WTC11 (cell line): ENCODE measurements at regions not wholly inside any gene's neighbourhood (a gene's known extent, or its start where the extent isn't known, plus 50 kb on each side); places are given as distances from the start of the nearest gene placed in this dataset.
A peak's percentile ranks its signal among the peaks of the same experiment; 100 is the strongest.

Source experiments
- ATAC-seq: fragments of 200-7000 bp; cut with Tn5 transposase; 2 replicates; pipeline ENCODE4 v1.10.0; 2021; ENCODE audit warnings: mild to moderate bottlenecking, moderate library complexity
- CTCF ChIA-PET: fragments of 300-600 bp; sonication (Branson Sonifier 250); formaldehyde crosslinking; loops from one replicate; lab custom pipeline; 2021; ENCODE audit warnings: antibody characterized with exemption; lab: Charles Lee
- POLR2A ChIA-PET: fragments of 350-600 bp; sonication (Branson Sonifier 250); formaldehyde crosslinking; loops from one replicate; lab custom pipeline; 2021; ENCODE audit warnings: antibody characterized with exemption; lab: Charles Lee
- DNase-seq: peaks from one replicate; pipeline ENCODE4 v3.0.0; 2021; ENCODE audit warnings: low spot score
- H3K27ac Mint-ChIP-seq: 2 replicates; pipeline ENCODE4 v1.8.0; 2021; ENCODE audit warnings: mixed read lengths
- H3K27me3 Mint-ChIP-seq: 2 replicates; pipeline ENCODE4 v1.8.0; 2021; ENCODE audit warnings: low read depth, mild to moderate bottlenecking, moderate library complexity, mixed read lengths
- H3K36me3 Mint-ChIP-seq: 2 replicates; pipeline ENCODE4 v1.8.0; 2021; ENCODE audit warnings: mixed read lengths
- H3K4me1 Mint-ChIP-seq: 2 replicates; pipeline ENCODE4 v1.8.0; 2022; ENCODE audit warnings: mixed read lengths
- H3K4me3 Mint-ChIP-seq: 2 replicates; pipeline ENCODE4 v1.8.0; 2021; ENCODE audit warnings: mild to moderate bottlenecking, moderate library complexity, mixed read lengths
- H3K9me3 Mint-ChIP-seq: 2 replicates; pipeline ENCODE4 v1.8.0; 2021; ENCODE audit warnings: mixed read lengths
- ATF1 ChIP-seq: sonication (generic); formaldehyde crosslinking; IDR thresholded peaks from 2 replicates; pipeline ENCODE4 v1.8.1; 2023; ENCODE audit warnings: mild to moderate bottlenecking, moderate library complexity, missing genetic modification reagents
- CREB1 ChIP-seq: sonication (generic); formaldehyde crosslinking; IDR thresholded peaks from 2 replicates; pipeline ENCODE4 v1.8.0; 2023; ENCODE audit warnings: mild to moderate bottlenecking, missing genetic modification reagents
- FOXK1 ChIP-seq: sonication (generic); formaldehyde crosslinking; IDR thresholded peaks from 2 replicates; pipeline ENCODE4 v1.8.0; 2022; ENCODE audit warnings: mild to moderate bottlenecking, moderate library complexity, missing genetic modification reagents
- GABPB1 ChIP-seq: sonication (generic); formaldehyde crosslinking; IDR thresholded peaks from 2 replicates; pipeline ENCODE4 v1.8.1; 2023; ENCODE audit warnings: mild to moderate bottlenecking, missing genetic modification reagents
- GTF2I ChIP-seq: fragments of 250-450 bp; sonication (Bioruptor Pico); conservative IDR thresholded peaks from 2 replicates; pipeline ENCODE4 v1.4.0; 2021; ENCODE audit warnings: mild to moderate bottlenecking
- HMGA2 ChIP-seq: fragments of 250-450 bp; sonication (Bioruptor Pico); IDR thresholded peaks from 2 replicates; pipeline ENCODE4 v1.4.0; 2021; ENCODE audit warnings: mild to moderate bottlenecking, moderate library complexity
- NFYB ChIP-seq: sonication (generic); formaldehyde crosslinking; conservative IDR thresholded peaks from 2 replicates; pipeline ENCODE4 v1.8.0; 2022; ENCODE audit warnings: low read depth, missing genetic modification reagents
- NR3C1 ChIP-seq: sonication (generic); formaldehyde crosslinking; conservative IDR thresholded peaks from 2 replicates; pipeline ENCODE4 v1.8.1; 2023; ENCODE audit warnings: low read depth, mild to moderate bottlenecking, missing genetic modification reagents
- PRRX2 ChIP-seq: fragments of 250-450 bp; sonication (Bioruptor Pico); IDR thresholded peaks from 2 replicates; pipeline ENCODE4 v1.8.0; 2021; ENCODE audit warnings: mild to moderate bottlenecking
- RELA ChIP-seq: sonication (generic); formaldehyde crosslinking; IDR thresholded peaks from 2 replicates; pipeline ENCODE4 v1.8.1; 2022; ENCODE audit warnings: missing genetic modification reagents, mild to moderate bottlenecking, borderline replicate concordance
- SOX15 ChIP-seq: fragments of 250-450 bp; sonication (Bioruptor Pico); IDR thresholded peaks from 2 replicates; pipeline ENCODE4 v1.9.0; 2021; ENCODE audit warnings: mild to moderate bottlenecking
- ZBTB21 ChIP-seq: sonication (generic); formaldehyde crosslinking; IDR thresholded peaks from 2 replicates; pipeline ENCODE4 v1.8.1; 2023; ENCODE audit warnings: mild to moderate bottlenecking, missing genetic modification reagents, borderline replicate concordance
- ZNF232 ChIP-seq: sonication (generic); formaldehyde crosslinking; IDR thresholded peaks from 2 replicates; pipeline ENCODE4 v1.8.0; 2022; ENCODE audit warnings: mild to moderate bottlenecking, missing genetic modification reagents
- TF ChIP-seq, protein P1 (sequence below): sonication (generic); formaldehyde crosslinking; conservative IDR thresholded peaks from 2 replicates; pipeline ENCODE4 v1.8.1; 2023; ENCODE audit warnings: mild to moderate bottlenecking, low read depth, missing genetic modification reagents, moderate library complexity
- TF ChIP-seq, protein P2 (sequence below): sonication (generic); formaldehyde crosslinking; IDR thresholded peaks from 2 replicates; pipeline ENCODE4 v1.8.1; 2023; ENCODE audit warnings: mild to moderate bottlenecking, moderate library complexity, missing genetic modification reagents
- TF ChIP-seq, protein P3 (sequence below): fragments of 250-450 bp; sonication (Bioruptor Pico); IDR thresholded peaks from 2 replicates; pipeline ENCODE4 v1.9.0; 2021; ENCODE audit warnings: mild to moderate bottlenecking
- TF ChIP-seq, protein P4 (sequence below): sonication (generic); formaldehyde crosslinking; IDR thresholded peaks from 2 replicates; pipeline ENCODE4 v1.8.0; 2022; ENCODE audit warnings: missing genetic modification reagents
- TF ChIP-seq, protein P5 (sequence below): sonication (generic); formaldehyde crosslinking; IDR thresholded peaks from 2 replicates; pipeline ENCODE4 v1.8.1; 2022; ENCODE audit warnings: low read depth, mild to moderate bottlenecking, moderate library complexity, missing genetic modification reagents, borderline replicate concordance

DNA sequence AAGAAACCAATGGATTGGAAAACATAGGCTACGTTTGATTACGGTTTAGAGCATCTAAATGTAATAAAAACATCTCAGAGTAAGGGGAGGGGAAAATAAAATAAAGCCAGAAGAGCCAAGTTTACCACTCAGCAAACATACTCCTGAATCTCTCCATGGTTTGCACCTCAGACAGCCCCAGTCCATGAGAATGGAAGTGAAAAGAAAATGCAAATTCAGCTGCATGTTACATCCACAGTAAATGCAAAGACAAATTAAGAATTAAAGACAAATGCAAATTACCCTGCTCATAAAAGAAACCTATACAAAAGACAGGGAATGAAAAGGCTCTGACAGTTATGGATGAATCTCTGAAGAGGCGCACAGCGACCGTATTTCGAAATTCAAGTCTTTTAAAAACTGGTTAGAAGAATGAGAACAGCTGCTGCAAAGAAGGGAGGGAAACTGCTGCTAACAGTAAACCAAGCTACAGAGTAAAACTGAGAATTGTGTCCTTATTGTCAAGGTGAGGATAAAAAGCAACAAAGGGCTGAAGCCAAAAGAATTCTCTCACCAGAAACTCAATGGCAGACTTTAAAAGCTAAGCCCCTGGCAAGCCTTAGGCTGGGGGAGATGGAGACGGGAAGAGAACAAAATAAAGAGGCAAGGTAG is 197.9 kb upstream of the ACVR2A start:
- ChIA-PET POLR2A (no interaction called here), CTCF (interaction anchor here (1.3 kb wide), 1 partner anchor 264 kb away, joined by 5 read pairs; no protein-coding TSS in a partner anchor)
- DNase-seq: no peak
- Mint-ChIP-seq H3K36me3 (no peaks in the 10 kb centered on the region), H3K4me3 (no peak overlapping the region), H3K27me3 (no peaks in the 10 kb centered on the region), H3K4me1 (peaks cover 48% of the 10 kb centered on the region), H3K9me3 (no peaks in the 10 kb centered on the region), H3K27ac (peak overlapping the region; percentile 32)
- peak; percentile 42 for ATAC-seq
- TF ChIP-seq, protein P1, sequence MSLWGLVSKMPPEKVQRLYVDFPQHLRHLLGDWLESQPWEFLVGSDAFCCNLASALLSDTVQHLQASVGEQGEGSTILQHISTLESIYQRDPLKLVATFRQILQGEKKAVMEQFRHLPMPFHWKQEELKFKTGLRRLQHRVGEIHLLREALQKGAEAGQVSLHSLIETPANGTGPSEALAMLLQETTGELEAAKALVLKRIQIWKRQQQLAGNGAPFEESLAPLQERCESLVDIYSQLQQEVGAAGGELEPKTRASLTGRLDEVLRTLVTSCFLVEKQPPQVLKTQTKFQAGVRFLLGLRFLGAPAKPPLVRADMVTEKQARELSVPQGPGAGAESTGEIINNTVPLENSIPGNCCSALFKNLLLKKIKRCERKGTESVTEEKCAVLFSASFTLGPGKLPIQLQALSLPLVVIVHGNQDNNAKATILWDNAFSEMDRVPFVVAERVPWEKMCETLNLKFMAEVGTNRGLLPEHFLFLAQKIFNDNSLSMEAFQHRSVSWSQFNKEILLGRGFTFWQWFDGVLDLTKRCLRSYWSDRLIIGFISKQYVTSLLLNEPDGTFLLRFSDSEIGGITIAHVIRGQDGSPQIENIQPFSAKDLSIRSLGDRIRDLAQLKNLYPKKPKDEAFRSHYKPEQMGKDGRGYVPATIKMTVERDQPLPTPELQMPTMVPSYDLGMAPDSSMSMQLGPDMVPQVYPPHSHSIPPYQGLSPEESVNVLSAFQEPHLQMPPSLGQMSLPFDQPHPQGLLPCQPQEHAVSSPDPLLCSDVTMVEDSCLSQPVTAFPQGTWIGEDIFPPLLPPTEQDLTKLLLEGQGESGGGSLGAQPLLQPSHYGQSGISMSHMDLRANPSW (CRISPR knock-in tag): no peak
- TF ChIP-seq NFYB (CRISPR knock-in tag): no peak
- TF ChIP-seq, protein P2, sequence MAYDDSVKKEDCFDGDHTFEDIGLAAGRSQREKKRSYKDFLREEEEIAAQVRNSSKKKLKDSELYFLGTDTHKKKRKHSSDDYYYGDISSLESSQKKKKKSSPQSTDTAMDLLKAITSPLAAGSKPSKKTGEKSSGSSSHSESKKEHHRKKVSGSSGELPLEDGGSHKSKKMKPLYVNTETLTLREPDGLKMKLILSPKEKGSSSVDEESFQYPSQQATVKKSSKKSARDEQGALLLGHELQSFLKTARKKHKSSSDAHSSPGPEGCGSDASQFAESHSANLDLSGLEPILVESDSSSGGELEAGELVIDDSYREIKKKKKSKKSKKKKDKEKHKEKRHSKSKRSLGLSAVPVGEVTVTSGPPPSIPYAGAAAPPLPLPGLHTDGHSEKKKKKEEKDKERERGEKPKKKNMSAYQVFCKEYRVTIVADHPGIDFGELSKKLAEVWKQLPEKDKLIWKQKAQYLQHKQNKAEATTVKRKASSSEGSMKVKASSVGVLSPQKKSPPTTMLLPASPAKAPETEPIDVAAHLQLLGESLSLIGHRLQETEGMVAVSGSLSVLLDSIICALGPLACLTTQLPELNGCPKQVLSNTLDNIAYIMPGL (CRISPR knock-in tag): no peak
- TF ChIP-seq RELA: no peak
- no peak for TF ChIP-seq GTF2I
- no peak for TF ChIP-seq ZNF232 (CRISPR knock-in tag)
- TF ChIP-seq PRRX2 (CRISPR knock-in tag): no peak
- no peak for TF ChIP-seq CREB1
- TF ChIP-seq GABPB1: no peak

DNA sequence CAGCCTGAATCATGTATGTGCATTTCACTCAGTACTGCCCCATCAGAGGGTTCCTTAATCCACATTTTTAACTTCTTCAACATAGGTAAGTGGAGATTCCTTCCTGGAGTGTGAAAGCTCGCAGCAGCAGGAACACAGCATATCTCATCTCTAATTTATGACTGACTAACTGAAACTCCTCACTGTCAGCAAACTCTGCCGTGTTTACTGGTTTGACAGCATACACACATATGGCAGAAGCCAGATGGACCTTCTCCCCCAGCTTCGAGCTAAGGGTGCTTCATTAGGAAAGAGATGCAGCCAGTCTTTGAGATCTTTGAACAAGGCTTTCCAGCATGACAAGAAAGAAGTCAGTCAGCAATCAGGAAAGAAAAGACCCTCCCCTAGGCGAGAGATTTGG is 200.3 kb upstream of the ACVR2A start:
- TF ChIP-seq ZBTB21 (CRISPR knock-in tag): no peak
- TF ChIP-seq HMGA2 (CRISPR knock-in tag): no peak
- 0 out of 2 replicates have a peak overlapping the region, but pooled peaks have one; percentile 16 for H3K27ac Mint-ChIP-seq
- H3K4me1 Mint-ChIP-seq: peaks cover 42% of the 10 kb centered on the region
- DNase-seq: no peak
- no peaks in the 10 kb centered on the region for H3K27me3 Mint-ChIP-seq
- H3K36me3 Mint-ChIP-seq: no peaks in the 10 kb centered on the region; the same call in 1 of the 2 replicates
- peaks cover 6% of the 10 kb centered on the region; the same call in 1 of the 2 replicates for H3K9me3 Mint-ChIP-seq
- ATAC-seq: no peak
- CTCF ChIA-PET: no interaction called here
- POLR2A ChIA-PET: no interaction called here
- no peak overlapping the region for H3K4me3 Mint-ChIP-seq

DNA sequence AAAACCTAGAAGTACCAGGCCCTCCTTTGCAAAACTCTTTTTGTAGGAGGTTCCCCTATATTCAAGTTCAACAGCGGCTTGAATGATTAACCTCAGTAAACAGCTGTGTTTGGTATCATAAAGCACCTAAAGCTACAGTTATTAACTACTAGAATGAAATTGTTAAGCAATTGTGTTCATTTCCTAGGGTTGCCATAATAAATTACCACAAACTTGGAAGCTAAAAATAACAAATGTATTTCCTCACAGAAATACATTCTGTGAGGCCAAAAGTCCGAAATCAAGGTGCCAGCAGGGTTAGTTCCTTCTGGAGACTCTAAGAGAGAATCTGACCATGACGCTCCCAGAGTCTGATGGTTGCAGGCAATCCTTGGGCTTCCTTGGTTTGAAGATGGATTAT is 202.1 kb upstream of the ACVR2A start:
- Mint-ChIP-seq H3K27ac (no peak overlapping the region), H3K9me3 (peaks cover 6% of the 10 kb centered on the region; the same call in 1 of the 2 replicates), H3K36me3 (no peaks in the 10 kb centered on the region; the same call in 1 of the 2 replicates), H3K4me1 (peaks cover 29% of the 10 kb centered on the region), H3K4me3 (no peak overlapping the region), H3K27me3 (no peaks in the 10 kb centered on the region)
- CTCF ChIA-PET: no interaction called here
- POLR2A ChIA-PET: no interaction called here
- TF ChIP-seq, protein P3, sequence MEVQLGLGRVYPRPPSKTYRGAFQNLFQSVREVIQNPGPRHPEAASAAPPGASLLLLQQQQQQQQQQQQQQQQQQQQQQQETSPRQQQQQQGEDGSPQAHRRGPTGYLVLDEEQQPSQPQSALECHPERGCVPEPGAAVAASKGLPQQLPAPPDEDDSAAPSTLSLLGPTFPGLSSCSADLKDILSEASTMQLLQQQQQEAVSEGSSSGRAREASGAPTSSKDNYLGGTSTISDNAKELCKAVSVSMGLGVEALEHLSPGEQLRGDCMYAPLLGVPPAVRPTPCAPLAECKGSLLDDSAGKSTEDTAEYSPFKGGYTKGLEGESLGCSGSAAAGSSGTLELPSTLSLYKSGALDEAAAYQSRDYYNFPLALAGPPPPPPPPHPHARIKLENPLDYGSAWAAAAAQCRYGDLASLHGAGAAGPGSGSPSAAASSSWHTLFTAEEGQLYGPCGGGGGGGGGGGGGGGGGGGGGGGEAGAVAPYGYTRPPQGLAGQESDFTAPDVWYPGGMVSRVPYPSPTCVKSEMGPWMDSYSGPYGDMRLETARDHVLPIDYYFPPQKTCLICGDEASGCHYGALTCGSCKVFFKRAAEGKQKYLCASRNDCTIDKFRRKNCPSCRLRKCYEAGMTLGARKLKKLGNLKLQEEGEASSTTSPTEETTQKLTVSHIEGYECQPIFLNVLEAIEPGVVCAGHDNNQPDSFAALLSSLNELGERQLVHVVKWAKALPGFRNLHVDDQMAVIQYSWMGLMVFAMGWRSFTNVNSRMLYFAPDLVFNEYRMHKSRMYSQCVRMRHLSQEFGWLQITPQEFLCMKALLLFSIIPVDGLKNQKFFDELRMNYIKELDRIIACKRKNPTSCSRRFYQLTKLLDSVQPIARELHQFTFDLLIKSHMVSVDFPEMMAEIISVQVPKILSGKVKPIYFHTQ (CRISPR knock-in tag): no peak
- TF ChIP-seq ZNF232 (CRISPR knock-in tag) (no peak), ATF1 (CRISPR knock-in tag) (no peak), NR3C1 (CRISPR knock-in tag) (no peak), NFYB (CRISPR knock-in tag) (no peak), ZBTB21 (CRISPR knock-in tag) (no peak), SOX15 (CRISPR knock-in tag) (no peak), FOXK1 (no peak)
- TF ChIP-seq, protein P4, sequence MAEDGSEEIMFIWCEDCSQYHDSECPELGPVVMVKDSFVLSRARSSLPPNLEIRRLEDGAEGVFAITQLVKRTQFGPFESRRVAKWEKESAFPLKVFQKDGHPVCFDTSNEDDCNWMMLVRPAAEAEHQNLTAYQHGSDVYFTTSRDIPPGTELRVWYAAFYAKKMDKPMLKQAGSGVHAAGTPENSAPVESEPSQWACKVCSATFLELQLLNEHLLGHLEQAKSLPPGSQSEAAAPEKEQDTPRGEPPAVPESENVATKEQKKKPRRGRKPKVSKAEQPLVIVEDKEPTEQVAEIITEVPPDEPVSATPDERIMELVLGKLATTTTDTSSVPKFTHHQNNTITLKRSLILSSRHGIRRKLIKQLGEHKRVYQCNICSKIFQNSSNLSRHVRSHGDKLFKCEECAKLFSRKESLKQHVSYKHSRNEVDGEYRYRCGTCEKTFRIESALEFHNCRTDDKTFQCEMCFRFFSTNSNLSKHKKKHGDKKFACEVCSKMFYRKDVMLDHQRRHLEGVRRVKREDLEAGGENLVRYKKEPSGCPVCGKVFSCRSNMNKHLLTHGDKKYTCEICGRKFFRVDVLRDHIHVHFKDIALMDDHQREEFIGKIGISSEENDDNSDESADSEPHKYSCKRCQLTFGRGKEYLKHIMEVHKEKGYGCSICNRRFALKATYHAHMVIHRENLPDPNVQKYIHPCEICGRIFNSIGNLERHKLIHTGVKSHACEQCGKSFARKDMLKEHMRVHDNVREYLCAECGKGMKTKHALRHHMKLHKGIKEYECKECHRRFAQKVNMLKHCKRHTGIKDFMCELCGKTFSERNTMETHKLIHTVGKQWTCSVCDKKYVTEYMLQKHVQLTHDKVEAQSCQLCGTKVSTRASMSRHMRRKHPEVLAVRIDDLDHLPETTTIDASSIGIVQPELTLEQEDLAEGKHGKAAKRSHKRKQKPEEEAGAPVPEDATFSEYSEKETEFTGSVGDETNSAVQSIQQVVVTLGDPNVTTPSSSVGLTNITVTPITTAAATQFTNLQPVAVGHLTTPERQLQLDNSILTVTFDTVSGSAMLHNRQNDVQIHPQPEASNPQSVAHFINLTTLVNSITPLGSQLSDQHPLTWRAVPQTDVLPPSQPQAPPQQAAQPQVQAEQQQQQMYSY (CRISPR knock-in tag): no peak
- TF ChIP-seq, protein P5, sequence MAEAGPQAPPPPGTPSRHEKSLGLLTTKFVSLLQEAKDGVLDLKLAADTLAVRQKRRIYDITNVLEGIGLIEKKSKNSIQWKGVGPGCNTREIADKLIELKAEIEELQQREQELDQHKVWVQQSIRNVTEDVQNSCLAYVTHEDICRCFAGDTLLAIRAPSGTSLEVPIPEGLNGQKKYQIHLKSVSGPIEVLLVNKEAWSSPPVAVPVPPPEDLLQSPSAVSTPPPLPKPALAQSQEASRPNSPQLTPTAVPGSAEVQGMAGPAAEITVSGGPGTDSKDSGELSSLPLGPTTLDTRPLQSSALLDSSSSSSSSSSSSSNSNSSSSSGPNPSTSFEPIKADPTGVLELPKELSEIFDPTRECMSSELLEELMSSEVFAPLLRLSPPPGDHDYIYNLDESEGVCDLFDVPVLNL (CRISPR knock-in tag): no peak
- ATAC-seq (no peak), DNase-seq (no peak)
